Mesenchymal stem cell (in vitro differentiated cells and primary cell): ENCODE measurements at regions not wholly inside any gene's neighbourhood (a gene's known extent, or its start where the extent isn't known, plus 50 kb on each side); places are given as distances from the start of the nearest gene placed in this dataset.

Experiments used
- DNase-seq: peaks from one replicate; pipeline ENCODE4 v3.0.0-alpha.2; 2013
- H2AFZ ChIP-seq: one replicate; pipeline ENCODE4 v1.6.1; 2013; ENCODE audit warnings: low read depth, mild to moderate bottlenecking, control low read depth, inconsistent platforms, low read length, moderate library complexity
- H2AK5ac ChIP-seq: 2 replicates; pipeline ENCODE4 v1.6.1; 2013; ENCODE audit warnings: low read length, moderate library complexity, mild to moderate bottlenecking, inconsistent platforms; ENCODE audit not compliant: severe bottlenecking
- H2BK120ac ChIP-seq: one replicate; pipeline ENCODE4 v1.6.1; 2013; ENCODE audit warnings: low read depth, mild to moderate bottlenecking, inconsistent platforms, low read length, moderate library complexity
- H2BK12ac ChIP-seq, 2 experiments: one replicate each; pipeline ENCODE4 v1.6.1; 2013; ENCODE audit warnings: inconsistent platforms in 2 of 2, low read length in 2 of 2, mild to moderate bottlenecking in 2 of 2, moderate library complexity in 2 of 2, control low read depth in 1 of 2
- H2BK15ac ChIP-seq: one replicate; pipeline ENCODE4 v1.6.1; 2013; ENCODE audit warnings: mild to moderate bottlenecking, low read depth, inconsistent platforms; ENCODE audit not compliant: poor library complexity, severe bottlenecking
- H2BK5ac ChIP-seq: 2 replicates; pipeline ENCODE4 v1.6.1; 2013; ENCODE audit warnings: low read depth, mild to moderate bottlenecking, low read length, control low read depth, inconsistent platforms; ENCODE audit not compliant: poor library complexity, severe bottlenecking
- H3K14ac ChIP-seq, 2 experiments: one replicate each; pipeline ENCODE4 v1.6.1; 2013; ENCODE audit warnings: inconsistent platforms in 2 of 2, low read length in 2 of 2, control low read depth in 1 of 2, mild to moderate bottlenecking in 1 of 2, moderate library complexity in 1 of 2
- H3K18ac ChIP-seq, 2 experiments: one replicate each; pipeline ENCODE4 v1.6.1; 2013; ENCODE audit warnings: inconsistent platforms in 2 of 2, low read length in 2 of 2, control low read depth in 1 of 2, low read depth in 1 of 2, mild to moderate bottlenecking in 1 of 2
- H3K23ac ChIP-seq, 2 experiments: one replicate each; pipeline ENCODE4 v1.6.1; 2013; ENCODE audit warnings: inconsistent platforms in 2 of 2, low read length in 2 of 2, mild to moderate bottlenecking in 2 of 2, moderate library complexity in 2 of 2, control low read depth in 1 of 2
- H3K27ac ChIP-seq: 2 replicates; pipeline ENCODE4 v1.5.1; 2013; ENCODE audit warnings: mild to moderate bottlenecking, moderate library complexity, low read length, control low read depth, inconsistent platforms; ENCODE audit not compliant: poor library complexity, severe bottlenecking
- H3K27me3 ChIP-seq, 2 experiments: 2 replicates each; pipeline versions ENCODE4 v1.6.1 to v1.7.0; 2013; ENCODE audit warnings: low read length in 2 of 2, mild to moderate bottlenecking in 2 of 2, moderate library complexity in 2 of 2, control low read depth in 1 of 2, inconsistent platforms in 1 of 2; ENCODE audit not compliant: control insufficient read depth in 1 of 2, insufficient read depth in 1 of 2
- H3K36me3 ChIP-seq, 2 experiments: 2 replicates each; pipeline versions ENCODE4 v1.6.1 to v1.7.0; 2013; ENCODE audit warnings: low read length in 2 of 2, control low read depth in 1 of 2, inconsistent platforms in 1 of 2, low read depth in 1 of 2, mild to moderate bottlenecking in 1 of 2; ENCODE audit not compliant: insufficient read depth in 2 of 2, control insufficient read depth in 1 of 2
- H3K4ac ChIP-seq, 2 experiments: one replicate each; pipeline ENCODE4 v1.6.1; 2013; ENCODE audit warnings: inconsistent platforms in 2 of 2, low read length in 2 of 2, mild to moderate bottlenecking in 2 of 2, moderate library complexity in 2 of 2, control low read depth in 1 of 2, low read depth in 1 of 2
- H3K4me1 ChIP-seq: 2 replicates; pipeline ENCODE4 v1.6.1; 2013; ENCODE audit warnings: low read depth, low read length, control low read depth; ENCODE audit not compliant: control insufficient read depth, insufficient read depth
- H3K4me2 ChIP-seq: 2 replicates; pipeline ENCODE4 v1.6.1; 2013; ENCODE audit warnings: low read length, mild to moderate bottlenecking, inconsistent platforms; ENCODE audit not compliant: poor library complexity, severe bottlenecking
- H3K4me3 ChIP-seq, 2 experiments: 2 replicates each; pipeline versions ENCODE4 v1.5.1 to v1.7.0; 2013; ENCODE audit warnings: low read length in 2 of 2, mild to moderate bottlenecking in 2 of 2, control low read depth in 1 of 2, low read depth in 1 of 2; ENCODE audit not compliant: insufficient read depth in 1 of 2
- H3K79me1 ChIP-seq: replicated peaks from 2 replicates; pipeline ENCODE4 v1.6.1; 2013; ENCODE audit warnings: mild to moderate bottlenecking, control low read depth, low read length, inconsistent platforms; ENCODE audit not compliant: poor library complexity, severe bottlenecking
- H3K9ac ChIP-seq: 2 replicates; pipeline ENCODE4 v1.7.0; 2013; ENCODE audit warnings: mild to moderate bottlenecking, low read length, moderate library complexity
- H3K9me3 ChIP-seq: 2 replicates; pipeline ENCODE4 v1.7.0; 2013; ENCODE audit warnings: mild to moderate bottlenecking, low read length; ENCODE audit not compliant: control insufficient read depth
- H4K8ac ChIP-seq: one replicate; pipeline ENCODE4 v1.6.1; 2013; ENCODE audit warnings: inconsistent platforms, mild to moderate bottlenecking, low read length, moderate library complexity
- H4K91ac ChIP-seq: one replicate; pipeline ENCODE4 v1.6.1; 2013; ENCODE audit warnings: mild to moderate bottlenecking, low read length, inconsistent platforms
- WGBS: methylation state at CpG from one replicate; pipeline ENCODE4 v1.1.7; 2013; ENCODE audit warnings: mixed read lengths; 5-methylcytosine and 5-hydroxymethylcytosine counted together

DNA sequence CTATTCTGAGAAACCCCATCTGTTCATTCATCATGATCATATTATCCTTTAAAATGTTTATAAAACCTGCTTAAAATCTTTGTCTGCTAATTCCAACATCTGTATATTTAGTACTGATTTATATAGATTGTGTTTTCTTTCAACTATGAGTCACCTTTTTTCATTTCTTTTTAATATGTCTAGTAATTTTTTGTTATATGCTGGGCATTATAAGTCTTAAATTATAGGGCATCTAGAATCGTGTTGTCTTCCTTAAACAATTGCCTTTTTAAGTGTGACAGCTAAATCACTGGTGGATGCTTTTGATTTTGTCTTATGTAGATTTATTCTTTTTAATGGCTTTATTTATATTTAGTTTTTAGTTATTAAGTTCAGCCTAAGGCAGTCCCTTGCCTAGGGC, 323.4 kb upstream of the THRB start:
- WGBS, result no CpG with 5 or more reads among the region's 1 CpG

GRCh38 chr3:24828011-24828410, 333.4 kb upstream of the THRB start:
- Histone ChIP-seq H3K9me3 (no peaks in the 10 kb centered on the region), H2BK5ac (no peak overlapping the region), H3K4me1 (peaks cover 19% of the 10 kb centered on the region), H4K91ac (no peak overlapping the region), H3K14ac (no peak overlapping the region), H4K8ac (no peak overlapping the region), H3K36me3 (peaks cover 0 to 3% of the 10 kb centered on the region in 2 experiments), H2BK120ac (no peak overlapping the region), H3K79me1 (no peaks in the 10 kb centered on the region), H3K27ac (no peak overlapping the region), H2BK15ac (no peak overlapping the region), H3K9ac (no peak overlapping the region), H3K23ac (no peak overlapping the region), H3K4me3 (no peak overlapping the region), H2BK12ac (no peak overlapping the region), H2AFZ (no peak overlapping the region), H3K4me2 (no peak overlapping the region), H2AK5ac (no peak overlapping the region), H3K27me3 (peaks cover 47 to 54% of the 10 kb centered on the region in 2 experiments), H3K18ac (no peak overlapping the region), H3K4ac (no peak overlapping the region)
- 86% methylated on average over 3 of the region's 4 CpGs for WGBS
- DNase-seq, result no peak

More for the DNA sequence above, 323.4 kb upstream of the THRB start:
- no peak overlapping the region for H3K9ac ChIP-seq
- no peak overlapping the region for H3K4me3 ChIP-seq
- H3K9me3 ChIP-seq, result peaks cover 5% of the 10 kb centered on the region
- no peak overlapping the region for H4K8ac ChIP-seq
- H3K14ac ChIP-seq, result no peak overlapping the region
- H4K91ac ChIP-seq, result no peak overlapping the region
- no peak overlapping the region for H2AK5ac ChIP-seq
- H3K4ac ChIP-seq, result no peak overlapping the region
- no peak overlapping the region for H2BK120ac ChIP-seq
- H3K27me3 ChIP-seq, result no peaks in the 10 kb centered on the region
- no peak overlapping the region for H2BK15ac ChIP-seq
- H3K18ac ChIP-seq, result no peak overlapping the region
- no peak overlapping the region for H2AFZ ChIP-seq
- no peak overlapping the region for H3K4me2 ChIP-seq
- H2BK12ac ChIP-seq, result no peak overlapping the region
- no peaks in the 10 kb centered on the region for H3K36me3 ChIP-seq
- H3K4me1 ChIP-seq, result no peaks in the 10 kb centered on the region
- DNase-seq, result no peak
- H3K79me1 ChIP-seq, result no peaks in the 10 kb centered on the region
- H2BK5ac ChIP-seq, result no peak overlapping the region
- H3K27ac ChIP-seq, result no peak overlapping the region
- no peak overlapping the region for H3K23ac ChIP-seq

- 34% methylated on average over 6 of the region's 6 CpGs for WGBS
- no peak overlapping the region for H2AFZ ChIP-seq
- H3K4me1 ChIP-seq, result peaks cover 19% of the 10 kb centered on the region
- no peak overlapping the region for H2AK5ac ChIP-seq
- no peak overlapping the region for H2BK15ac ChIP-seq
- no peak for DNase-seq
- H3K18ac ChIP-seq, result no peak overlapping the region
- no peak overlapping the region for H3K9ac ChIP-seq
- peaks cover 47 to 54% of the 10 kb centered on the region in 2 experiments for H3K27me3 ChIP-seq
- H3K4me2 ChIP-seq, result no peak overlapping the region
- no peak overlapping the region for H2BK12ac ChIP-seq
- H3K14ac ChIP-seq, result no peak overlapping the region
- H2BK5ac ChIP-seq, result no peak overlapping the region
- no peaks in the 10 kb centered on the region for H3K9me3 ChIP-seq
- no peak overlapping the region for H3K23ac ChIP-seq
- H3K27ac ChIP-seq, result no peak overlapping the region
- no peak overlapping the region for H4K8ac ChIP-seq
- no peak overlapping the region for H2BK120ac ChIP-seq
- H4K91ac ChIP-seq, result no peak overlapping the region
- H3K4ac ChIP-seq, result no peak overlapping the region
- H3K36me3 ChIP-seq, result peaks cover 0 to 3% of the 10 kb centered on the region in 2 experiments
- H3K4me3 ChIP-seq, result peak overlapping the region in 1 of 2 experiments; percentile 35
- H3K79me1 ChIP-seq, result no peaks in the 10 kb centered on the region
These were observed 333.9 kb upstream of the THRB start for GRCh38 chr3:24828551-24828950.

DNA sequence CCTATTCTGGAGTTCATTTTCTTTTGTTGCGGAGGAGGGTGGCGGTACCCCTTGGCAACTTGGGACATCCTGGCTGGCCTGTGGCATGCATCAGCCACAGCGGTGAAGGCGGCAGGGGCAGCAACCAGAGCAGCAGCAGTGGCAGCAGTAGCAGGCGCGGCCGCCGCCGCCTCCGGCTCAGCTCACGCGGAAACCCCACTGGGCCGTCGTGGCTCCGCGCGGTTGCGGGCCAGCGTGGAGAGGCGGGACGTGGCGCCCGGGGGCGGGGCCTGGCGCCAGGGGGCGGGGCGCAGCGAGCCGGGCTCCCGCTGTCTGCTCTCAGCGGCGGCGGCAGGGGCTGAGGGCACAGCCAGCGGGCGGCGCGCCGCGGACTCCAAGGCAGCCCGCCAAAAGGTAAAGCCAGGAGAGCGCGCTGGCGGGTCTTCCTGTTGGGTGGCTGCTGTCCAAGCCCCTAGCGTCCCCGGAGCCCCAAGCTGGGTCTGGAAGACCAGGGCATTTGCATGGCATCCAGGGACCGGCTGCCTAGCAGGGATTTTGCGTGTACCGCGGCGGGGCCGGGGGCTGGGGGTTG, 334.4 kb upstream of the THRB start:
- no peaks in the 10 kb centered on the region for H3K9me3 ChIP-seq
- peak overlapping the region; percentile 35 to 41 for H3K4me3 ChIP-seq
- H3K79me1 ChIP-seq, result no peaks in the 10 kb centered on the region
- no peak overlapping the region for H4K8ac ChIP-seq
- H3K27ac ChIP-seq, result no peak overlapping the region
- no peak overlapping the region for H2BK5ac ChIP-seq
- peak overlapping the region in 1 of 2 experiments; percentile 50 for H3K23ac ChIP-seq
- H2AFZ ChIP-seq, result no peak overlapping the region
- H2BK12ac ChIP-seq, result no peak overlapping the region
- peaks cover 0 to 3% of the 10 kb centered on the region in 2 experiments for H3K36me3 ChIP-seq
- WGBS, result 4% methylated on average over 50 of the region's 51 CpGs
- H3K4ac ChIP-seq, result no peak overlapping the region
- H3K27me3 ChIP-seq, result peaks cover 47 to 54% of the 10 kb centered on the region in 2 experiments
- H2BK120ac ChIP-seq, result no peak overlapping the region
- no peak overlapping the region for H3K9ac ChIP-seq
- no peak overlapping the region for H2AK5ac ChIP-seq
- no peak overlapping the region for H3K18ac ChIP-seq
- no peak overlapping the region for H4K91ac ChIP-seq
- peaks cover 19% of the 10 kb centered on the region for H3K4me1 ChIP-seq
- H3K14ac ChIP-seq, result no peak overlapping the region
- peak; percentile 10 for DNase-seq
- peak overlapping the region; percentile 97 for H3K4me2 ChIP-seq
- H2BK15ac ChIP-seq, result peak overlapping the region; percentile 57
